ENCODE measurements at regions not wholly inside any gene's neighbourhood (a gene's known extent, or its start where the extent isn't known, plus 50 kb on each side); places are given as distances from the start of the nearest gene placed in this dataset.

DNA sequence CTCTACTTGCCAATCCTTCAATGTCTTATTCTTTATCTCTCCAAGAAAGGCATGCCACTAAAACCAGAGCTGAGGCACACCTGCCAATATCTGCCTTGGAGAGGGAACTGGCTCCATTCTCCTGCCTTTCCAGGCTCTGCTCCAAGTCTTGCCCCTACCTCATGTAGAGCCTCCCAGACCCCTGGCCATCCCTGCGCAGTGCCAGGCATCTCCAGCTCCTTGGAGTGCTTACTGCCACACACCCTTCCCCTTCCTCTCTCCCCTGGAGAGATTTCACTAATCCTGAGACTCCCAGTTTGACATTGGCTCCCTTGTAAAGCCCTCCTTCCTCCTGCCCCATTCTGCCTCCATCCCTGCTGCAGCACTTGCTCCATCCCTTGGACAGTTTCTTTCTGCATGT is 255.2 kb upstream of the ZMIZ1 start:
- DNase-seq = no peak

DNA sequence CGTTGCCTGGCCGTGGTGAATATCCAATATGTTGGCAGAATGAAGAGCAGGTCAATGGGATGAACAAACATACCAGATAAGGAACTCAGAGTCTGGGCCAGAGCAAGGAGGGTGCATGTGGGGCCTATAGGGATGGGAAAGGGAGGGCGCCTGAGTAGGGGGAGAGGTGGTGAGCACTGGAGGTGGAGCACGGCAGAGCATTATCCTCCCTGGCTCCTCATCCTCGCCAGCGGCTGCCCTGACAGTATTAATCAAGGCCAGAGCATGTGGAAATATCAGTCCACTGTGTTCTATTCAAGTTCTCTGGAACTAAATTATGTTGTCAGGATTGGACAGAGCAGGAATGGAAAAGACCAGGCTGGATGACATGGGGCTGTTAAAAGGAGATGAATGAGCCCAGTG is 254.8 kb upstream of the ZMIZ1 start:
- DNase-seq = no peak

- no peak for DNase-seq
These were observed 254.4 kb upstream of the ZMIZ1 start for GRCh38 chr10:78814407-78814806.

GRCh38 chr10:78815702-78816334 is 252.9 kb upstream of the ZMIZ1 start:
- DNase-seq = no peak

GRCh38 chr10:78817361-78817760 is 251.4 kb upstream of the ZMIZ1 start:
- DNase-seq = no peak

DNA sequence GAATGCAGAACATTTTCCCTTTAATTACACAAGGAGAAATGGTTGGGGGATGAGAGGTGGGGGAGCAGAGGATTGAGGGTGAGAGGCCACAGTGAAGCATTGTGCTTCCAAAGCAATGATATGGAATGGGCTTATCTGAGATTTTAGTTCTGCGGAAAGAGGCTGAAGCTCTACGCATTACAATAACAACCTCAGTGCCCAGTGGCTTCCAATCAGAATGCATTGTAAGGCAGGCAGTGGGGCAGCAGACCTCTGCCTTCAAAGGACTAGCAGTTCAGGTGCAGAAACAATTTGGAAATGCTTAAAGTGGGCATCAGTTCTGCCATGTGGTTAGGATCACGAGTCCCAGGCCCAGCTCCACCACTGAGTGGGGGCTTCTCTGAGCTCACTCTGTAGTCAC is 251.0 kb upstream of the ZMIZ1 start:
- no peak for DNase-seq

DNA sequence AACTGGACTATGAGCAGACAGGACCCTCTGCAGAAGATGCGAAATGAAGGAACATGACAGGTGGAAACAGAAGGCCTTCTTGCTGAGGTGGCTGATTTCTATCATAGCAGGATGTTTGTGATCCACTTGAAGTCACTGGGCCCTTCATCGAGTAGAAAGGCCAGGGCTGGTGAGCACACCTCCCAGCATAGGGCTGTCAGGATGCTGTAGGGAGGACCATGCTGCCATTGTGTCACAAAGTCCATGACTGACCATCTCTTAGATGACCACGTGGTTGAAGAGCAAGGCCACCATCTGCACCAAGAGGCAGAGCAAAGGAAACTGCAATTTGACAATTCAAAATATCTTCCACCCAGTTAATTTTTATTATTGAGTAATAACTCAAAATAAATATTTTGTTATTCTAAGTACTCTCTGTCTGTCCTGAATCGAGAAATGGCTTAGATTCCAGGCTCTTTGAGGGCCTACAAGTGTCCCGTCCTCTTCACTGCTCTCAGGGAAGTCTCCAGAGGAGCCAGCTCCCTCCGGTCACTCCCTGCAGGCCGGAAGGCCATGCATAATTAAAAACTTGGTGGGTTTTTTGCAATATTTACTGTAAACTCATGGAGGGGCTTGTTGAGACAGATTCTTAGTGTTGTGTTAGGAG is 249.3 kb upstream of the ZMIZ1 start:
- DNase-seq = no peak

DNA sequence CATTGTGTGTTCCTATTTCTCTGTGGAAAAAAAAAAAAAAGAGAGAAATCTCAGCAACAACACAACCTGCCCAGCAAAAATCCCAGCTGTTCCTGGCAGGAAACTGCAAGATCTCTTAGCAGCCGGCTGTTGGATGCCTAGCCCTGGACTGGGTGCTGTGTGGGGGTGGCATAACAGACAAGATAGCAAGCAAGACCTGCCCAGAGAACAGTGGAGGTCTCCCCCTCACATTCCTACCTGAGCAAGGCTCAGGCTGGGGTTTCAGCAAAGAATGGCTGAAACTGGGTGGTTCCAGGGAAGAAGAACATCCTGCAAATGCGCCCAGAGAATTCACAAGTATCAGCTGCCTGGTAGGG is 248.8 kb upstream of the ZMIZ1 start:
- DNase-seq = no peak

DNA sequence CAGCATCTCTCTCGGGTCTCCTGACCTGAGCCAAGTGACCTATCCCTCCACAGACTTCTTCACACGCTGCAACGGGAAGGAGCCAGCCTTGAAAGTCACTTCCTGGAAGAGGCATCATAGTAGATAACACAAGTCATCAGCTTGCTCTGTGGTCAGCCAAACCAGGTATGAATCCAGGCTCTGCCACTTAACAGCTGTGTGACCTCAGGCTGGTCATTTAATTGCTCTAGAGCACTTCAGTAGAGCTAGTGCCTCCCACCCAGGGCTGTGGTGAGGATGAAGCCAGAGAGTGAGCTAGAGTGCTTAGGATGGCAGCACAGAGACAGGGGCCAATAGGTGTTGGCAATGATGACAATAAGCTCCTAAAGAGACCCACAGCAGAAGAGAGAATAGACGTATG is 247.7 kb upstream of the ZMIZ1 start:
- DNase-seq = no peak

DNA sequence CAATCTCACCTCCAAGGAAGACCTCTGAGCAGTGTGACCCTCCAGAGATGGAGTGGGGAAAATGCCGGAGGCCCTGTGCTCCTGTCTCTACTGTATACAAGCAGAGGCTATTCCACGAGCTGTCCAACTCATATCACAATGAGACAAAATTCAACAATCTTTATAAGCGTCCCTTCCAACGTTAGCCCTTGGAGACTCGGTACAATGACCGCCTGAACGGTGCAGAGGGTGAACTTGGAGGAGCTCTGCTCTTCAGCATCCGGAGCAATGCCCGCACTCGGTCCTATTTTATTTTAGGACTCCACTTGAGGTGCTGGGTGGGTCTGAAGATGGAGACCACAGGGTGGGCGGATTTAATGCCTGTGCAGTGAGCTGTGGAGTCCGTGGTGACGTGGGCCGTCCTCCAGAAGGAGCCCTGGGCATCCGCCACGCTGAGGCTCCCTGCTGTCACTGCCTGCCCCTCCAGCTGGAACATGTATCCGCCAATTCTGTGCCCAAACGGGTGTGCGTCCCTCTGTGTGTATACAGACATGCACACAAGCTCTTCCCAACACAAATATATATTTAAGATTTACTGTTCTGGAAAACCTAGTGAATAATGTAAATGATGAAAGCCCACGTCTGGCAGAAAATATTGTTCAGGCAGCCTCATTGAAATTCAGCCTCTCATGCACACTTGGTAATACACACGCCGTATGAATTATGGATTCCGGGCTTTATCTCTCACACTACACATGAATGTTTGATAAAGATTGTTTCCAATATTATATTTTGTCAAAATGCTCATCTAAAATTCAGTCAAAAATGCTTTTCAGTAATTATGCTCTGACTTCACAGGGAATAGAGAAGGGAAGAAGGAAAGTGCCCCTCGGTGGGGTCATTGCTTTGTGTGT is 239.9 kb upstream of the ZMIZ1 start:
- no peak for DNase-seq

- no peak for DNase-seq
These were observed 239.2 kb upstream of the ZMIZ1 start for GRCh38 chr10:78829565-78829964.

DNA sequence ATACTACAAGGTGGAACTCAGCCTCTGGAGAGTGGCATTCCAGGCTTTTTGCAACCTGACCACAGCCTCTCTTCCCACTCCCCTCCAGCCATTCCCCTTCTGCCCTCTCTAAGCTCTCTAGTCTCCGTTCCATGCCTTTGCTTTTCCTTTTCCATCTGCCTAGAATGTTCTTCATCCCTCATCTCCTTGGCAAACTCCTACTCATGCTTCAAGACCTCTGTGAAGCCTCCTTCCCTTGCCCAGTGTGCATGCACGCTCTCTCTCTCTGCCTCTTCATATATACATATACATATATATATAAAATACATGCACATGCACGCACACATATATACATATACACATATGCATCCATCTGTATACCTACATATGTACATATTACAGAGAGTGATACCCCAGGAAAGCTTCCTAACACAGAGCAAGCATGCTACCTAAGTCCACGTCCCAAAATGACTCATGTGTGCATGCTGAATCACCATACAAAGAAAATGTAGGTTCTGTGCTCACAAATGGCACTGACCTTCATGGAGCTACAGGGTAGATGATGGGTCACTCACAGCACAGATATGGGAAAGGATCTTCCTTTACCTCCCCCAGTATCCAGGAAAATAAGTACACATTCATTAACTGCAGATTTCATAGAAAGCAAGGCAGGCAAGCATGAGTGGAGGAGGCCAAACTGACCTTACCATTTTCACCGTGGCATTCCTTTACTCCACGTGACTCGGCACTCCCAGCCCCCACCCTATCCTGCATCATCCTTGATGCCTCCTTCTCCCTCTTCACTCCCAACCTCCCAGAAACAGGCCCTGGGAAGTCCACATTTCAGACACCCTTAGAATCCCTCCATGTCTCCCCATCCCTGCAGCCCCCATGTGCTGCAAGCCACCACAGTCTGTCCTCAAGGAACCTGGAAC is 238.4 kb upstream of the ZMIZ1 start:
- DNase-seq = no peak

- DNase-seq = no peak
These were observed 237.8 kb upstream of the ZMIZ1 start for GRCh38 chr10:78830976-78831375.

GRCh38 chr10:78831461-78831860 is 237.3 kb upstream of the ZMIZ1 start:
- DNase-seq = no peak

DNA sequence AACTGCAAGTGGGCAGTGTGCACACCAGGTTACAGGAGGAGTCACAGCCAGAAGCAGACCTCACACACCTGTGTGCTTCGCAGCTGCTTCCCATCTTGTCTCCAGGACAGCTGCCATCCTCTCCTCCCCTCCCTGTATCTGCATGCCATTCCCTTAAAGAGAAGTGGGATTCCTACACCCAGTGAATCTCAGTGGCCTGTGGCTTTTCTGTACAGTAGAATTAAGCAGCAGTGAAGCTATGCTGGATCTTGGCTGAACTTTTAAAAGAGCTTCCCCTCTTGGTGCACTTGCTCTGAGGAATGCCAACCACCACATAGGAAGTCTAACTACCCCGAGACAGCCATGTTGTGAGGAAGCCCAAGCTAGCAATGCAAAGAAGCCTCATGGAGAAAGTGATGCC is 236.5 kb upstream of the ZMIZ1 start:
- no peak for DNase-seq

DNA sequence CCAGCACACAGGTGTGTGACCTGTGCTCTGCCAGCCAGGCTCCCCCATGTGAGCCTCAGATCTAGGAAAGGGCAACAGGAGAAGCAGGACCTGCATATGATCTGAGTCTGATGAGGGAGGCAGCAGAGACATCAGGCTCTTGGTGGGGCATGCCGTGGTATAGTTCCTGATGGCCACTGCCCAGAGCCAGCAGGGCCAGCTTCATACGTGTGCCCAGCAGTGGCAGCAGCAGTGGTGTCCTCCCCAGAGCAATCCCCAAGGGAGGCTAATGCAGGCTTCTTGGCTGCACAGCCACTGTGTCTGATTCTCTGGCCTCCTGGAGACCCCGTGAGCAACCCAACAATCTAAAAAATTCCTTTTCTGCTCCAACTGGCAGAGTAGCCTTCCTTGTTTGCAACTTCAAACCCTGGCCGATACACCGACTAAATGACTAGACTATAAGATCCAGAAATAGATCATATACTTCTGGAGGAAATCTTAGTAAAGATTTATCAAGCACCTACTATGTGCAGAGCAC is 230.6 kb upstream of the ZMIZ1 start:
- no peak for DNase-seq

- DNase-seq = no peak
These were observed 225.3 kb upstream of the ZMIZ1 start for GRCh38 chr10:78843495-78843894.

DNA sequence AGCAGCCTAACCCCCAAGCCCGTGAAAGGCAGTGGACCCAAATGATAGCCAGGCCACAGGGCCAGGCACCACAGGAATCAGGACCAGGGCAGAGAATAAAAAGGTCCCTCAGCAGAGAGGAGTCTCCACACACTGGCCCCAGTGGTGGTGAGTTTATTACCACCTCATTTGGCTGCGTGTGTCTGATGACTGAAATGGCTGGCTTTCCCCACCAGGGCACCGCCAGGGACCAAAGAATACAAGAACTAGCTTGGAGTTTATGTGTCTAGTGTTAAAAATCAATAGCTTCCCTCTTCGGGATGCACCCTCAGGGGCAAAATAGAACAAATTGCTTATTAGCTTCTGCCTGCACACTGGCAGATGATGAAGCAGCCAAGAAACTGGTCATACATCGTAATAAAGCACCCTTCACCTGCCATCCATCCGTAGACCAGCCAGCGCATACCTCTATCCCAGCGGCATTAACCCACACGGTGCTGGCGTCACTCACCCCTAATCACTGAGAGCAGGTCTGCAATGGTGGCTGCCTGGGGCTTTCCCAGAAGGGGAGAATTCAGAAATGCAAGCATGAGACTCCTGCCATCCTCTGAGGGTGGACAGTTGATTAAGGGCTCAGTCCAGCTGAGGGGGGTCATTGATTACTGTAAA is 223.7 kb upstream of the ZMIZ1 start:
- no peak for DNase-seq

- DNase-seq = no peak
These were observed 222.7 kb upstream of the ZMIZ1 start for GRCh38 chr10:78846071-78846470.

GRCh38 chr10:78846760-78847159 is 222.0 kb upstream of the ZMIZ1 start:
- no peak for DNase-seq

GRCh38 chr10:78847485-78847884 is 221.3 kb upstream of the ZMIZ1 start:
- DNase-seq = no peak

DNA sequence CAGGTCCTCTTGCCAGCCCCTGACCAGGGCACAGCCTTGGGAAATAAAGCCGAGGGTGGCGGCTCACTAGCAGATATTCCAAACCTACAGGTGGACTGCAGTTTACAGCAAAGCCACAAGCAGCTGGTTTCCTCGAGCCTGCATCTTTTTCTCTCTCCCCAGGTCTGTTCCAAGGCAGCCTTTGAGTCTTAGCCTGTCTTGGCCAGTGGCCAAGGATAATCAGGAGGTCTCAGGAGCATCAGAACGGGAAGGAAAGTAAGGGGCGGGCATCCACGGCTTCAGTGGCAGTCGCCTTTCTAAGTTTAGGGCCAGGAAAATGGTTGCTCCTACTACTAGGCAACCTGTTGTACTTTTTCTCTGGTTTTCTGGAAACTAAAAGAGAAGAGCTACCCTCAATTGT is 219.7 kb upstream of the ZMIZ1 start:
- DNase-seq = no peak
